Mesodermal cell (in vitro differentiated cells): ENCODE measurements at regions not wholly inside any gene's neighbourhood (a gene's known extent, or its start where the extent isn't known, plus 50 kb on each side); places are given as distances from the start of the nearest gene placed in this dataset.

Source experiments
- H3K27ac ChIP-seq: 2 replicates; pipeline ENCODE4 v1.7.0; 2013; ENCODE audit warnings: mild to moderate bottlenecking, low read depth, low read length, moderate library complexity; ENCODE audit not compliant: severe bottlenecking
- H3K36me3 ChIP-seq: 2 replicates; pipeline ENCODE4 v1.7.1; 2013; ENCODE audit warnings: mild to moderate bottlenecking, low read length, moderate library complexity; ENCODE audit not compliant: control insufficient read depth, insufficient read depth
- H3K4me1 ChIP-seq: one replicate; pipeline ENCODE4 v1.7.1; 2013; ENCODE audit warnings: mild to moderate bottlenecking, low read length; ENCODE audit not compliant: insufficient read depth, control insufficient read depth, poor library complexity, severe bottlenecking
- H3K4me3 ChIP-seq: 2 replicates; pipeline ENCODE4 v1.7.0; 2013; ENCODE audit warnings: low read length, control low read depth, mild to moderate bottlenecking; ENCODE audit not compliant: insufficient read depth, poor library complexity, severe bottlenecking; ENCODE audit errors: extremely low read depth
- H3K9me3 ChIP-seq: 2 replicates; pipeline ENCODE4 v1.7.1; 2013; ENCODE audit warnings: mild to moderate bottlenecking, low read length, moderate library complexity; ENCODE audit not compliant: control insufficient read depth
- WGBS, 2 experiments: methylation state at CpG; one replicate each; pipeline ENCODE4 v1.1.5; 2013; ENCODE audit warnings: missing lambda C conversion rate in 2 of 2; ENCODE audit not compliant: insufficient coverage in 2 of 2; 5-methylcytosine and 5-hydroxymethylcytosine counted together

DNA sequence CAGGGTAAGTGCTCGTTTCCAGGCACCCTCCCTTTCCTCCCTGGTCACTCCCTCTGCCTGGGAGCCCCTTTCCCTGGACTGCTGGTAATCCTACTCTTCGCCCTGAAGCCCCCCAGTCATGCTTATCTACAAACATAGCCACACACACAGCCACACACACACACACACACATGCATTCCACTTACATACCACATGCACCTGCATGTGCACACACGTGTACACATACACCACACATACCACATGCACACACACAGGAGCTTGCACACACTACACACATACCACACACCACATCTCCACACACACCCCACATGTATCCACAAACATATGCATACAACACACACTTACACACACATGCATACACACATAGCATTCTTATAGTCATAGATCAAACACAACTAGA, 358.5 kb downstream of the GADD45G start:
- no peak overlapping the region for H3K4me3 ChIP-seq
- no peaks in the 10 kb centered on the region for H3K36me3 ChIP-seq
- no peak overlapping the region for H3K27ac ChIP-seq
- WGBS, 2 experiments: 45 to 51% methylated on average over 3 of the region's 3 CpGs
- no peaks in the 10 kb centered on the region for H3K4me1 ChIP-seq
- H3K9me3 ChIP-seq: no peaks in the 10 kb centered on the region

DNA sequence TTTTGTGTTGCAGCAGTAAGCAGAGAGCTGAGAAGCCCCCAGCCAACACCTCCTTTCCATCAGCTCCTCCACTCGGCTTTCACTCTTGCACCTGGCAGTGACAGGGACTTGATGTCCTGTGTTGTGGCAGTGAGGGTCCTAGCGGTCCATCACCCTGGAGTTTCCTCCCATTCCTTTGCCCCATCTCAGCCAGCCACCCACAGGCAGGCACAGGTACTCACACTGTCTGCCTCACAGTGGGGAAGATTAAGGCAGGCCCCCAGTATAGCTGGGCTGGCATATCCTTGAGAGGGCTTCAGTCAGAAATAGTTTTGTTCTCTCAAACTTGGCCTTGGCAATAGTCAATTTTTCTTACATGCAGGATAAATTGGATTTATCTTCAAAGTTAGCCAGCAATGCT, 362.7 kb downstream of the GADD45G start:
- WGBS, 2 experiments: 20% methylated on average over 1 of the region's 2 CpGs; no CpG with 5 or more reads in 1 of the 2 experiments
- H3K9me3 ChIP-seq: no peaks in the 10 kb centered on the region
- no peak overlapping the region for H3K4me3 ChIP-seq
- H3K36me3 ChIP-seq: no peaks in the 10 kb centered on the region
- H3K27ac ChIP-seq: no peak overlapping the region
- H3K4me1 ChIP-seq: no peaks in the 10 kb centered on the region

DNA sequence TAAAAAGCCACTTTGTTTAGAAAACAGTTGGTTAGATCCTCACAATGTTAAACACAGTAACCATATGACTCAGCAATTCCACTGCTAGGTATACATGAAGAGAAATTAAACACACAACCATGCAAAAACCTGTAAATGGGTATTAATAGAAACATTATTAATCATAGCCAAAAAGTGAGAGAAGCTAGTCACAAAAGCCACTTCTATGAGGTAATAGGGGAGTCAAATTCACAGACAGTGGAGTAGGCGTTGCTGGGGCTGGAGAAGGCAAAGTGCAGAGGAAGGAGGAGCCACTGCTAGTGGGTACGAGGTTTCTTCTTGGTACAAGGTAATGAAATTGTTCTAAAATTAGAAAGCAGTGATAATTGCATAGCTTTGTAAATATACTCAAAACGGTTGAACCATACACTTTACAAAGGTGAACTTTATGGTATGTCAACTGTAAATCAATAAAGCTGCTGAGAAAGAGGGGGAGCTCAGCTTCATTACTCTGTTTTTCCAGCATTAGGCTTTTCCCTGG, 364.4 kb downstream of the GADD45G start:
- H3K4me3 ChIP-seq: no peak overlapping the region
- H3K9me3 ChIP-seq: no peaks in the 10 kb centered on the region
- H3K4me1 ChIP-seq: no peaks in the 10 kb centered on the region
- H3K27ac ChIP-seq: no peak overlapping the region
- WGBS, 2 experiments: 87 to 90% methylated on average over 1 to 2 of the region's 3 CpGs
- H3K36me3 ChIP-seq: no peaks in the 10 kb centered on the region

DNA sequence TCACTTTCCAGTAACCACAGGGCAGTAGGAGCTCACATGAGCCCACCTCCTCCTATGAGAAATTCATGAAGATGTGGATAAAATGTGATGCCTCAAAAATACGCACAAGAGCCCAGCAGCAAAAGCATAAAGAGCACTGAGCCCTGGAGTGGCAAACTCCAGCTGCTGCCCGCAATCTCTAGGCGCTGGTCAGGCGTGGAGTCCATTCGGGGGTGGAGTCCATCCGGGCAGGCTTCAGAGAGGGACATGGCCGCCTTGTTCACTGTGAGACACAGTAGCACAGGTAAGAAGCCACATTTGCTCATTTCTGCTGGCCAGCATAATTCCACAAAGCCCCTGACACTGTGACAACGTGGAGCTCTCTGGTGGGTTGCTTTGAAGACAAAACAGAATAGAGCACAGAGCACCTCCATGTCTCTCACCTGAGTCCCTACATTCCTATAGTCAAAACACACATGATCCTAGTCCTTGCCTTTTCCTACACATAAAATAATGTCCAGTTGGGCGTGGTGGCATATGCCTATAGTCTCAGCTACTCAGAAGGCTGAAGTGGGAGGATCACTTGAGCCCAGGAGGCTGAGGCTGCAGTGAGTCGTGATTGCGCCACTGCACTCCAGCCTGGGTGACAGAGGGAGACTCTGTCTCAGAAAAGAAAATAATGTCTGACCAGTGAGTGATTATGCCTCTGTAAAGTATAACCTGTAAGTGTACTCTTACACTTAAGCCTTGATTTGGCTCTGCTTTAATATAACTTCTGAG, 365.2 kb downstream of the GADD45G start:
- no peaks in the 10 kb centered on the region for H3K36me3 ChIP-seq
- no peak overlapping the region for H3K27ac ChIP-seq
- H3K9me3 ChIP-seq: no peaks in the 10 kb centered on the region
- 93 to 95% methylated on average over 11 of the region's 11 CpGs for WGBS, 2 experiments
- no peaks in the 10 kb centered on the region for H3K4me1 ChIP-seq
- H3K4me3 ChIP-seq: no peak overlapping the region

DNA sequence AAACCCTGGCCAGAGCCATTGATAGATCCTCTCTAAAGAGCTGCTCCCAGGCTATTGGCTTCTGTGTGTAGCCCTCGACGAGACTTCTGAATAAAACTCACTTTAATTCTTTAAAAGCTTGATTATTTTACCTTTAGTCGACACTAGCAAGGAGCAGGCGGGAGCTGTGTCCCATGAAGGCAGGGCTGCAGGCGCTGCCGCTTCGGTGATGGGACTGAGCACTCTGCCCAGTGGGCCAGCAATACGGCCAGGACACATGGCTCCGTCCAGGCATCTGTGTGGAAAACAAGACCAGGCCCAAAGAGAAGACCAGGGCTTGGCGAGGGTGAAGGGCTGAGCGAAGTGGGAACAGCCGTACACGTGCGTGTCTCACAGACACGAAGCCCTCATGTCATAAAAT, 365.9 kb downstream of the GADD45G start:
- H3K4me3 ChIP-seq: no peak overlapping the region
- no peaks in the 10 kb centered on the region for H3K9me3 ChIP-seq
- H3K4me1 ChIP-seq: no peaks in the 10 kb centered on the region
- H3K36me3 ChIP-seq: no peaks in the 10 kb centered on the region
- H3K27ac ChIP-seq: no peak overlapping the region
- WGBS, 2 experiments: 77 to 85% methylated on average over 13 to 15 of the region's 15 CpGs

DNA sequence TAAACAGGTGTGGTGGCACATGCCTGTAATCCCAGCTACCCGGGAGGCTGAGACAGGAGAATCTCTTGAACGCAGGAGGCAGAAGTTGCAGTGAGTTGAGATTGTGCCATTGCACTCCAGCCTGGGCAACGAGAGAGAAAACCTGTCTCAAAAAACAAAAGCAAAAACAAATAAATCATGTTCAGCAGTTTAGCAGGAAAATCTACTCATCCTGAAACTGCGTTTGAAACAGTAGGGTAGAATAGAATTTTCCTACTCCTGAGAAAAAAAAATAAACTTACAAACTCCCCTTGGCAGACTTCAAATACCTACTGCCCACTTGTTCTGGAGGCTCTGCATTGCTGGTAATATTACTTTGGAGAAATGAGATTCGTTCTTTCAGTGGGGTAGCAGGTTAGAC, 367.7 kb downstream of the GADD45G start:
- no peaks in the 10 kb centered on the region for H3K9me3 ChIP-seq
- 70 to 80% methylated on average over 1 to 2 of the region's 5 CpGs for WGBS, 2 experiments
- no peak overlapping the region for H3K4me3 ChIP-seq
- H3K27ac ChIP-seq: no peak overlapping the region
- H3K36me3 ChIP-seq: no peaks in the 10 kb centered on the region
- no peaks in the 10 kb centered on the region for H3K4me1 ChIP-seq

DNA sequence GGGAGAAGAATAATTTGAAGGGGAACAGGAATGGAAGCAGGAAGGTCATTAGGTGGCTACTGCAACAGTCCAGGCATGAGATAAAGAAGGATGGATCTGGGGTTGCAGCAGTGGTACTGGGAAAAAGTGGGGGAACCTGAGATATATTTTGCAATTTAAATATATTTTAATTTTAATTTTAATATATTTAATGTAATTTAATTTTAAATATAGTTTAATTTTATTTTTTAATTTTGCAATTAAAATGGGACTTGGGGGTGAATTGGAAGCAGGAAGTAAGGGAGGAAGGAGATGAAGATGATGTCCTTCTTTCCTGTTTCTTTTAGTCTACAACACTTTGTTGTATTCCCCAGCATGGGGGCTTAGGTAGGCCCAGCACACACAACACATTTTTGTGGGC, 369.8 kb downstream of the GADD45G start:
- Histone ChIP-seq H3K4me3 (no peak overlapping the region), H3K9me3 (no peaks in the 10 kb centered on the region), H3K27ac (no peak overlapping the region), H3K36me3 (no peaks in the 10 kb centered on the region), H3K4me1 (no peaks in the 10 kb centered on the region)

DNA sequence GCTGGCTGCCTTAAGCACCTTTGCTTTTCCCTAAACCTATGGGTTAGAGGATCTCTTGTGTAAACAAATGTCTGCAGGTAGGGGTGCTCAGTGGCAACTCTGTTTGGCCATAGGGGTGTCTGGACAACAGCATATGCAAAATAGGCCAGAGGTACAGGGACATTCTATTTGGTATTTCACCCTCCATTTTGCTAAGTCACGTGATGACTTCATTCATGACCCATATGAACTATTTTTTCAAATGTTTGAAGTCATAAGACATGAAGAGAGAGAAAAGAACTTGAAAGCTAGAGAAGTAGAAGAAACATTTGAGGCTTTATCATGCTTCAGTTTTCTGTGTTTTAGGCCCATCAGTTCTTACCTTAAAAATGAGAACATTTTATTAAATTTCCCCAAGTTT, 370.2 kb downstream of the GADD45G start:
- Histone ChIP-seq H3K36me3 (no peaks in the 10 kb centered on the region), H3K4me1 (no peaks in the 10 kb centered on the region), H3K4me3 (no peak overlapping the region), H3K9me3 (no peaks in the 10 kb centered on the region), H3K27ac (no peak overlapping the region)
- WGBS, 2 experiments: no CpG with 5 or more reads among the region's 1 CpG

DNA sequence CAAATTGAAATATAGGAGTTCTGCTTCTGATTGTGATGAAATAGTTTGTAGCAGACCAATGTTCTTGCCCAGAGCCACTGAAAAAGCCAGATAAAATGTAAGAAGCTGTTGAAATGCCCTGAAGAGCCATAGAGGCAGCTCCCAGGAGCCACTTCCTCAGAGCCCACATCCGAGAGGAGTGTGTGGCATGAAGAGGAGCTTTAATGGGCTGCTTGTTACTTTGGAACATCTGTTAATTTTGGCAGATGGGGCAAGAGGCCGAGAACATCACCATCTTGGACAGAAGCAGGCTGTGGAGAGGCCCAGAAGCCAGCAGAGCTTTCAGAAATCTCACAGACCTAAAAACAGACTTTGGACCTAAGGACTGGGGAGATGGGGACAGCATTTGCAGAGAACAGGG, 370.8 kb downstream of the GADD45G start:
- no peaks in the 10 kb centered on the region for H3K36me3 ChIP-seq
- no peaks in the 10 kb centered on the region for H3K9me3 ChIP-seq
- 83 to 94% methylated on average over 2 of the region's 2 CpGs for WGBS, 2 experiments
- no peak overlapping the region for H3K4me3 ChIP-seq
- H3K27ac ChIP-seq: no peak overlapping the region
- H3K4me1 ChIP-seq: no peaks in the 10 kb centered on the region

DNA sequence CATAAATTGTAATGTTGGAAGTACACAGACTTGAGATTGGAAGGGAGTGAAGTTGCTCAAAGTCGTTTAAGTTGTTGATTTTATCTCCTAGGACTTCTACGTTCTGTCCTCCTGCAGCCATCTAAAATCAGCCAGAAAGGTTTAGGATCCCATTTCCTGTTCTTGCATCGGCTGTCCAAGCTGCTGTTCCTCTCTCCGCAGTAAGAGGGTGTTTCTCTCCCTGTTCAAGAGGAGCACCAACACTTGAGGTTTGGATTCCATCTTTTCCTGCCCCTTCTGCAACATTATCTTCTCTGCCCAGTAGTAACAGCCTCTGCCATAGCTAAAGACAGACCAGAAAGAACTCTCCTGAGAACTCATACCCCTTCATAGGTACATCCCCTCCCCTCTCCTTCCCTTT, 373.4 kb downstream of the GADD45G start:
- H3K4me3 ChIP-seq: no peak overlapping the region
- H3K27ac ChIP-seq: no peak overlapping the region
- H3K36me3 ChIP-seq: no peaks in the 10 kb centered on the region
- WGBS, 2 experiments: 39 to 43% methylated on average over 2 of the region's 4 CpGs
- H3K9me3 ChIP-seq: no peaks in the 10 kb centered on the region
- no peaks in the 10 kb centered on the region for H3K4me1 ChIP-seq

DNA sequence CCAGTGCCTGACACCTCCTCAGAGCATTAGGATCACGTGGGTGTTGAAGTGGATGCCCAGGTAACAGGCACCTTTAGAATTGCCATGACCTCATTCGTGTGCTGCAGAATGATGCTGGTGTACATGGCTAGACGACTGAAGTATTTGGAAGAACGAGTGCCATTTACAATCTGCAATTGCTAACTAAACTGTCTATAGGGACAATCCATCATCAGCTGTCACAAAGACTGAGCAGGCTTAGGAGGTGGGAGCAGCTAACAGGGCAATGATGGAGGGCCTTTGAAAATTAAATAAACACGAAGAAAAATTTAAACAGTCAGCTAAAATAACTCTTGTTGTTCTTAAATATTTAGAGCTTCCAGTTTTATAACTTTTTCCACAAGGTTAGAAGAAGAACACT, 375.8 kb downstream of the GADD45G start:
- WGBS, 2 experiments: 100% methylated on average over 1 of the region's 5 CpGs; no CpG with 5 or more reads in 1 of the 2 experiments
- Histone ChIP-seq H3K4me3 (no peak overlapping the region), H3K36me3 (no peaks in the 10 kb centered on the region), H3K4me1 (no peaks in the 10 kb centered on the region), H3K27ac (no peak overlapping the region), H3K9me3 (no peaks in the 10 kb centered on the region)
